ENCODE measurements at regions not wholly inside any gene's neighbourhood (a gene's known extent, or its start where the extent isn't known, plus 50 kb on each side); places are given as distances from the start of the nearest gene placed in this dataset.

- H3K4me1 ChIP-seq = no peaks in the 10 kb centered on the region
- H3K36me3 ChIP-seq = no peaks in the 10 kb centered on the region
- TF ChIP-seq EP300 (IDR thresholded peaks at IDR 0.05) = no peak
- no peak for TF ChIP-seq POLR2AphosphoS5 (IDR thresholded peaks at IDR 0.05)
- no peak for TF ChIP-seq POLR2A (IDR thresholded peaks at IDR 0.05)
- TF ChIP-seq CTCF (IDR thresholded peaks at IDR 0.05) = no peak
- WGBS, 2 donors (ENCODE audit: low coverage in 1 of 2) = 81 to 90% methylated on average over 4 of the region's 4 CpGs
- H3K4me3 ChIP-seq = no peak overlapping the region
- no peak for ATAC-seq
- no peak overlapping the region for H3K27ac ChIP-seq
- no peaks in the 10 kb centered on the region for H3K27me3 ChIP-seq
- no peaks in the 10 kb centered on the region for H3K9me3 ChIP-seq
Observed at GRCh38 chr9:90085633-90086032, 480.8 kb downstream of the GADD45G start.

GRCh38 chr9:90086101-90086511, 481.3 kb downstream of the GADD45G start:
- no peaks in the 10 kb centered on the region for H3K36me3 ChIP-seq
- no peaks in the 10 kb centered on the region for H3K9me3 ChIP-seq
- ATAC-seq = no peak
- H3K4me1 ChIP-seq = no peaks in the 10 kb centered on the region
- H3K4me3 ChIP-seq = no peak overlapping the region
- 39 to 84% methylated on average over 2 of the region's 2 CpGs for WGBS, 2 donors (ENCODE audit: low coverage in 1 of 2)
- H3K27ac ChIP-seq = no peak overlapping the region
- H3K27me3 ChIP-seq = no peaks in the 10 kb centered on the region
- no peak for TF ChIP-seq POLR2A (IDR thresholded peaks at IDR 0.05)
- no peak for TF ChIP-seq EP300 (IDR thresholded peaks at IDR 0.05)
- TF ChIP-seq POLR2AphosphoS5 (IDR thresholded peaks at IDR 0.05) = no peak
- TF ChIP-seq CTCF (IDR thresholded peaks at IDR 0.05) = no peak

- Histone ChIP-seq H3K9me3 (no peaks in the 10 kb centered on the region), H3K4me1 (no peaks in the 10 kb centered on the region), H3K27me3 (no peaks in the 10 kb centered on the region), H3K4me3 (no peak overlapping the region), H3K36me3 (no peaks in the 10 kb centered on the region), H3K27ac (no peak overlapping the region)
- 74 to 88% methylated on average over 5 to 6 of the region's 6 CpGs for WGBS, 2 donors (ENCODE audit: low coverage in 1 of 2)
- ATAC-seq = no peak
- TF ChIP-seq EP300 (IDR thresholded peaks at IDR 0.05) = no peak
- no peak for TF ChIP-seq POLR2A (IDR thresholded peaks at IDR 0.05)
- no peak for TF ChIP-seq CTCF (IDR thresholded peaks at IDR 0.05)
- TF ChIP-seq POLR2AphosphoS5 (IDR thresholded peaks at IDR 0.05) = no peak
Observed at GRCh38 chr9:90088434-90088833, 483.6 kb downstream of the GADD45G start.

GRCh38 chr9:90088856-90089255, 484.0 kb downstream of the GADD45G start:
- WGBS, 2 donors (ENCODE audit: low coverage in 1 of 2) = 67 to 72% methylated on average over 3 to 4 of the region's 4 CpGs
- no peaks in the 10 kb centered on the region for H3K27me3 ChIP-seq
- no peaks in the 10 kb centered on the region for H3K36me3 ChIP-seq
- no peaks in the 10 kb centered on the region for H3K4me1 ChIP-seq
- H3K27ac ChIP-seq = no peak overlapping the region
- no peaks in the 10 kb centered on the region for H3K9me3 ChIP-seq
- no peak for ATAC-seq
- TF ChIP-seq POLR2AphosphoS5 (IDR thresholded peaks at IDR 0.05) (no peak), CTCF (IDR thresholded peaks at IDR 0.05) (no peak), EP300 (IDR thresholded peaks at IDR 0.05) (no peak), POLR2A (IDR thresholded peaks at IDR 0.05) (no peak)
- no peak overlapping the region for H3K4me3 ChIP-seq

- H3K36me3 ChIP-seq = no peaks in the 10 kb centered on the region
- H3K4me1 ChIP-seq = no peaks in the 10 kb centered on the region
- no peak for ATAC-seq
- H3K27ac ChIP-seq = no peak overlapping the region
- 95% methylated on average over 4 of the region's 4 CpGs for WGBS, 2 donors (ENCODE audit: low coverage in 1 of 2)
- H3K4me3 ChIP-seq = no peak overlapping the region
- H3K9me3 ChIP-seq = no peaks in the 10 kb centered on the region
- TF ChIP-seq EP300 (IDR thresholded peaks at IDR 0.05) = no peak
- TF ChIP-seq CTCF (IDR thresholded peaks at IDR 0.05) = no peak
- no peak for TF ChIP-seq POLR2A (IDR thresholded peaks at IDR 0.05)
- TF ChIP-seq POLR2AphosphoS5 (IDR thresholded peaks at IDR 0.05) = no peak
- H3K27me3 ChIP-seq = no peaks in the 10 kb centered on the region
Observed at GRCh38 chr9:90090997-90091396, 486.2 kb downstream of the GADD45G start.

All from gastroesophageal sphincter (tissue), 4 donors.